GM10248 (cell line): ENCODE measurements at regions not wholly inside any gene's neighbourhood (a gene's known extent, or its start where the extent isn't known, plus 50 kb on each side); places are given as distances from the start of the nearest gene placed in this dataset.

Experiments
- CTCF ChIA-PET: fragments of 300-600 bp; sonication (Branson Sonifier 250); formaldehyde crosslinking; extraction: SDS; loops from one replicate; lab custom pipeline; 2021; ENCODE audit warnings: antibody characterized with exemption; lab: Yijun Ruan, JAX
- POLR2A ChIA-PET: fragments of 350-650 bp; sonication (Branson Sonifier 250); formaldehyde crosslinking; extraction: SDS; loops from one replicate; lab custom pipeline; 2020; ENCODE audit warnings: antibody characterized with exemption; lab: Yijun Ruan, JAX
- DNase-seq: peaks from one replicate; pipeline ENCODE4 v3.0.0; 2012; ENCODE audit errors: extremely low spot score
- TF ChIP-seq, protein P1 (sequence below): IDR thresholded peaks from 2 replicates; pipeline ENCODE4 v1.5.1; 2012; ENCODE audit warnings: mild to moderate bottlenecking, low read depth; ENCODE audit errors: extremely low read depth, missing control alignments, control extremely low read depth

DNA sequence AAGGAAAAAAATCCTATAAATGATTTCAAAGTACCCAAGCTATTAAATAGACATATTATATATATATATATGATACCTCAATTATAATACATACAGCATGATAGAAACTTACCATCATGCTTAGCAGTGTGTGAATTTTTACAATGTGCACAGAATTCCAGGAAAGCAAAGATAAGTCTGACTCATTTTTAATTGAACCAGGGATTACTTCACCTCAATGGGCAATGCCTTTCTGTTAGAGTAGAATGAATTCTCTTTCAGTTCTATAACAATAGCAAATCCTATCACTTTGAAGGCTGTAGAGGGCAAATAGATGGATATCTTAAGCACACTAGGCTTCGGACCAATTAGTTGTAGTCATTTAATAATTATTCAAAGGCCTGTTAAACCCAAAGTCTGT is 54.8 kb upstream of the P3H2 start:
- POLR2A ChIA-PET = no interaction called here
- TF ChIP-seq, protein P1, sequence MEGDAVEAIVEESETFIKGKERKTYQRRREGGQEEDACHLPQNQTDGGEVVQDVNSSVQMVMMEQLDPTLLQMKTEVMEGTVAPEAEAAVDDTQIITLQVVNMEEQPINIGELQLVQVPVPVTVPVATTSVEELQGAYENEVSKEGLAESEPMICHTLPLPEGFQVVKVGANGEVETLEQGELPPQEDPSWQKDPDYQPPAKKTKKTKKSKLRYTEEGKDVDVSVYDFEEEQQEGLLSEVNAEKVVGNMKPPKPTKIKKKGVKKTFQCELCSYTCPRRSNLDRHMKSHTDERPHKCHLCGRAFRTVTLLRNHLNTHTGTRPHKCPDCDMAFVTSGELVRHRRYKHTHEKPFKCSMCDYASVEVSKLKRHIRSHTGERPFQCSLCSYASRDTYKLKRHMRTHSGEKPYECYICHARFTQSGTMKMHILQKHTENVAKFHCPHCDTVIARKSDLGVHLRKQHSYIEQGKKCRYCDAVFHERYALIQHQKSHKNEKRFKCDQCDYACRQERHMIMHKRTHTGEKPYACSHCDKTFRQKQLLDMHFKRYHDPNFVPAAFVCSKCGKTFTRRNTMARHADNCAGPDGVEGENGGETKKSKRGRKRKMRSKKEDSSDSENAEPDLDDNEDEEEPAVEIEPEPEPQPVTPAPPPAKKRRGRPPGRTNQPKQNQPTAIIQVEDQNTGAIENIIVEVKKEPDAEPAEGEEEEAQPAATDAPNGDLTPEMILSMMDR = no peak
- CTCF ChIA-PET = interaction anchor here (1.2 to 1.4 kb wide), 3 partner anchors 147 to 214 kb away, joined by 3 to 5 read pairs (median 3); partner anchors contain the start of gene CLDN1
- no peak for DNase-seq

DNA sequence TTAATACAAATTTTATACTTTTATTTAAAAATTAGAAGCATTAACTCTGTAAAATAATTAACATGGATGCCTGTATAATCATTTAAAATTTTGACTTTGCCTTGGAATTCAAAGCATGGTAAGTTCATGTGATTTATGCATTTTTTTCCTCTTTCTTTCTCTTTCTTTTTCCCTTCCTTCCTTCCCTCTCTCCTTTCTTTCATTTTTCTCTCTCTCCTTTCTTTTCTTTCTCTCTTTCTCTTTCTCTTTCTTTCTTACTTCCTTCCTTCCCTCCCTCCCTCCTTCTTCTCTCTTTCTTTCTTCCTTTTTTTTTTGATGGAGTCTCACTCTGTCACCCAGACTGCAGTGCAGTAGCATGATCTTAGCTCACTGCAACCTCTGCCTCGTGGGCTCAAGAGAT is 53.8 kb upstream of the P3H2 start:
- ChIA-PET CTCF (no interaction called here), POLR2A (no interaction called here)
- TF ChIP-seq, protein P1 = no peak
- DNase-seq = no peak

GRCh38 chr3:190173426-190173825 is 52.7 kb upstream of the P3H2 start:
- TF ChIP-seq, protein P1 = no peak
- no peak for DNase-seq
- ChIA-PET POLR2A (no interaction called here), CTCF (interaction anchor here (0.6 kb wide), 1 partner anchor 175 kb away, joined by 3 read pairs; no protein-coding TSS in a partner anchor)

DNA sequence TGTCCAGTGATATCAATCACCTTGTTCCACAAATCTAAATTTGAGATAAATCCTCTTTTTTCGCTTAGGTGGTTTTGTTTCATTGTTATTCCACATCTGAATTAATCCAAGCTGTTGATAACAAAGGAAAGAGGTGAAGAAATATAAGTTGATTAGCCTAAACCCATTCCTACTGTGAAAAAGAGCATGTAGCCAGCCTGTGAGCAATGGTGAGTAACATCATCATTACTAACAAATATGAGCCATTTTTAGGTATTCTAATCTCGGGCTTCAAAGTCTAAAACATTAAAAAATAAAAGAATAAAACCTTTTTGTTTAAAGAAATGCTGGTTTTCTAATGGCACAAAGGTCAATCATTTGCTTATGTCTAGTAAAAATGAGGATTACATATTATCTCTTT is 52.1 kb upstream of the P3H2 start:
- TF ChIP-seq, protein P1 = no peak
- no peak for DNase-seq

More for the DNA sequence above, 52.1 kb upstream of the P3H2 start:
- CTCF ChIA-PET = no interaction called here
- POLR2A ChIA-PET = no interaction called here
